ENCODE measurements at regions not wholly inside any gene's neighbourhood (a gene's known extent, or its start where the extent isn't known, plus 50 kb on each side); places are given as distances from the start of the nearest gene placed in this dataset.
A peak's percentile ranks its signal among the peaks of the same experiment; 100 is the strongest.

- TF ChIP-seq MAFK (IDR thresholded peaks at IDR 0.05; ENCODE audit: low read depth, low read length) (peak; percentile 86), USF2 (IDR thresholded peaks at IDR 0.05; ENCODE audit: low read depth, low read length) (no peak), CTCF (conservative IDR thresholded peaks at IDR 0.05; ENCODE audit: low read depth, low read length) (peak; percentile 62), POLR2A (IDR thresholded peaks at IDR 0.05; ENCODE audit: low read depth, low read length) (no peak)
These were observed 56.6 kb upstream of the POMGNT2 start for GRCh38 chr3:43162230-43163084.

Measured in IMR-90 (cell line).